GM21381 (cell line): ENCODE measurements at regions not wholly inside any gene's neighbourhood (a gene's known extent, or its start where the extent isn't known, plus 50 kb on each side); places are given as distances from the start of the nearest gene placed in this dataset.

ENCODE experiments used
- ATAC-seq: cut with Tn5 transposase; IDR thresholded peaks from one replicate; pipeline ENCODE4 v1.9.1; 2021; ENCODE audit warnings: mild to moderate bottlenecking, moderate library complexity; ENCODE audit not compliant: unreplicated experiment

- ATAC-seq, result no peak
These were observed 415.1 kb upstream of the NEGR1 start for GRCh38 chr1:72697410-72697809.

DNA sequence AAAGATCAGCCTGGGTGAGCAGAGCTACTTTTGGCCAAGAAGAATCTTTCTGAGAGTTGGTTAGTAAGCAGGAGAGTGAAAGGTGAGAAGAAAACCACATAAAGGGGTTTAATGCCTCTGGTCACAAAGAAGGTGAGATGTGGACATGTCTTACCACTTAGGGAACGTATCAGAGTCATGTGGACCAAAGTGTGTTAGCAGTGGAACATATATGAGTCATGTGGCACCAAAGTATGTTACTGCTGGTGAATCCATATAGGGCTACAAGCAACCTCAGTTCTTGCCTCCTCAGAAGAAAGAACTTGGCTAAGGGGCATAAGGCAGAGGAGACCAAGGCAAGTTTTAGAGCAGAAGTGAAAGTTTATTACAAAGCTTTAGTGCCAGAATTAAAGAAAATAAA, 411.6 kb upstream of the NEGR1 start:
- no peak for ATAC-seq

DNA sequence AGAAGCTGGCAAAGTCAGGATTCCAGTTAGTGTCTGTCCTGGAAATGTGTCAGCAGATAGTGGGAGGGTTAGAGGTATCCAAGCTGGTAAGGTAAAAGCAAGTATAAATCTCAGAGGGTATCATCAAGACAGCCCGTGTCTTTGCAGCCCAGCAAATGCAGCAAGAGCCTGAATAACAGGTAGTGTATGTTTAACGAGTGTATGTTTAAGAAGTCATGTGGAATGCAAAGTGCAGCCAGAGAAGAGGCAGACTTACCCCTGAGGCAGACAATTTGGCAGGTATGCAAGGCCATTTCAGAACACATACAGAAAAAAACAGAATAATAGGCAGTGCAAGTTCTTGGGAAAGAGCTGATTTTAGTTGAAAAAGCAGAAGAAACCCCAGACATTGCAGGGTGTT, 411.0 kb upstream of the NEGR1 start:
- no peak for ATAC-seq

GRCh38 chr1:72690871-72691270, 408.5 kb upstream of the NEGR1 start:
- no peak for ATAC-seq

DNA sequence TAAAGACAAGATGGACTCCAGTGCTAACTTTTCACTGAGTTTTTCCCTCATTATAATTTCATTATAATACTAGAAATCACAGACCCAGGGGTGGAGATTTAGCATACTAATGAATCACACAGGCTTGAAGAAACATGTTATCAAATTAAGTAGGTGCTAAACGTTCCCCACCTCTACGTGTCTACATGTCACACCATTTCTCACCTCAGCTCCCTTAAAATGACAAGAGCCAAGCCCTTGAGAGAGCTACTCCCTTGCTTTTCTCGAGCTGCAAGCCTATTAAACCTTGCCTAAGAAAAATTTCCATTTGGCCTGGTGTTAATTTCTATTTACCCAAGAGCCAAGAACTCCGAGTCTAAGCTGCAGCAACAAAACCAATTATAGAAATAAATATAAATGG, 396.3 kb upstream of the NEGR1 start:
- ATAC-seq, result no peak

- ATAC-seq, result no peak
These were observed 388.6 kb upstream of the NEGR1 start for GRCh38 chr1:72670902-72671301.

DNA sequence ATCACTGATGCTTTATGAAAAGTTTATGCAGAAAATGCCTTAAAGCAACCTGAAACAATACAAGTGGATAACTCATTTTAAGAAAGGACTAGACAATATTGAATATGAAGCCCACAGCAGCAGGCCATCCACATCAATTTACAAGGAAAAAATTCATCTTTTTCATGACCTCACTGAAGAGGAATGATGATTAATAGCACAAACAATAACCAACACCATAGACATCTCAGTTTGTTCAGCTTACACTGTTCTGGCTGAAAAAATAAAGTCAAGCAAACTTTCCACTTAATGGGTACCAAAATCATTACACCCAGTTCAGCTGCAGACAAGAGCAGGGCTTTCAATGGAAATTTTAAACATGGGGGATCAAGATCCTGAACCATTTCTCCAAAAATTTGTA, 380.6 kb upstream of the NEGR1 start:
- ATAC-seq, result no peak

GRCh38 chr1:72650843-72651435, 368.6 kb upstream of the NEGR1 start:
- ATAC-seq, result no peak

GRCh38 chr1:72649991-72650390, 367.7 kb upstream of the NEGR1 start:
- no peak for ATAC-seq

DNA sequence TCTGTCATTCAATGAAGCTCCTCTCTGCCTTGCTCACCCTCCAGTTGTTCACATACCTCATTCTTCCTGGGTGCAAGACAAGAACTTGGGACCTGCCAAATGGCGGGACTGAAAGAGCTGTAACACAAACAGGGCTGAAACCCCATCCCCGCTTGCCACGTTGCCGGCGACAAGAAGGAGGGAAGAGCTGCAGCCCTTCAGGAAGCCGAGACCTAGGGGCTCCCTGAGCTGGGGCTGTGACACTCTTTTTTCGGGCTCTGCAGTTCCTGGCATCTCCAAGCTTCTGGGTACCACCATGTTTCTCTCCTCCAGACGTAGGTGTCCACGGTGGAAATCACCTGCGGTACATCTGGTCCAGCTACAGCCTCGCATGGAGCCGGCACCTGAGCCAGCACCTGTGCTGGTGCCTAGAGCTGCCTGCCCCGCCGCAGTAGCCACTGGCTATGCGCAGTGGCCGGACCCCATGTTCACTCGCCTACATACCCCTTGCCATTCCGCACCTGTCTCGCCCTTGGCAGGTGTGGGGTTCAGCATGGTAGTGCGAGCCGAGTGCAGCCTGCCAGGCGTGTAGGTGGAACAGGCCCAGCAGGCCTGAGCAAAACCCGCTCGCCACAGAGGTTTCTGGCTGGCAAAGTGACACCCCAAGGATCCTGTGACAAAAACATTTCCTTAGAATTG, 367.0 kb upstream of the NEGR1 start:
- ATAC-seq, result no peak

DNA sequence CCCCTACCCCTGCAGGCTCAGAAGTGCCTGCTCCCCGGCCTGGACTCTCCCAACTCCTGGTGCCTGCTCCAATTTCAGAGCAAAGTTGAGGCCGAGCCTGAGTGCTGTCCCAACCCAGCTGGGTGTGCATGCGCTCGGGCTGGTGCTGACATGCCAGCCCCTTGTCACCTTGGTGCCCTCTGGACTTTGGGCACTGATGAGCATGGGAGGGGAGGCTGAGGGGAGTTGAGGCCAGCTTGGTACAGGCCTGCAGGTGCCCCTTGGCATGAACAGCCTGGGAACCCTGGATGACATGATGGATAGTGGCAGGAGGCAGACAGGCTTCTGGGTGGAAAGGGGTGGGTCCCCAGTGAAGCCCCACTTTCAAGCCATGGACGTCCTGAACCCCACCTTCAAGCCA, 366.1 kb upstream of the NEGR1 start:
- no peak for ATAC-seq

DNA sequence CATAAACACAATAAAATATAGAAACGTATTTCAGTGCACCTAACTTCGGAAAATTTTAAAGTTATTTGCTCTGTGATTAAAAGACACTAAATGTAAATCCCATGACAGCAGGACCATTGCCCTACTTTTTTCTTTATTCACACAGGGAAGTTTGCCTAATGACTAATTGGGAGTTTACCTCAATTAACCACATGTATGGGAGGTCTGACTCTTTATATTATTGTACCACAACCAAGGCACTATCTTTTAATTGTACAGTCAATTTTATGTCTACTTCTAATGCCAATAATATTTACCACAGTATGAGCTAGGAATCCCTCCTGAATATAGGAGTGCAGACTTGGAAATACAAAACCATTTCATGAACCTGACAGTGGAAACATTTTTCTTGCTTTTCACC, 360.8 kb upstream of the NEGR1 start:
- ATAC-seq, result no peak

DNA sequence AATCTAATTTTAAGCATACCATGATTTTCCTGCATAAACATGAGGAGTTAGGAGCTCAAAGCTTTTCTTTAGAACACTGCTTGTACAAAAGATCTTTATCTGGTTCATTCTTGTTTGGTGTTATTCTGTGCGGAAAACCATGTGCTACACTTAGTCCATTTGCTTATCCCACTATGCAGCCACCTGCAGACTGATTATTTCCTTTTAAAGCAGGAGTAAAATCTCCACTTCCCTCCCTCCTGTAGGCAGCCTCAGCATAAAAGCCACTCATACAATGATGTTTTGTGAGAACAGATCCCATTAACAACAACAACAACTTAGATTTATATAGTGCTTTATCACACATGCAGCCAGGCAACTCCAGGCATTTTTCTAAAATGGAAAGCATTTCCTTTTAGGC, 355.3 kb upstream of the NEGR1 start:
- ATAC-seq, result no peak

GRCh38 chr1:72636631-72637030, 354.3 kb upstream of the NEGR1 start:
- ATAC-seq, result no peak

GRCh38 chr1:72635719-72636118, 353.4 kb upstream of the NEGR1 start:
- ATAC-seq, result no peak

DNA sequence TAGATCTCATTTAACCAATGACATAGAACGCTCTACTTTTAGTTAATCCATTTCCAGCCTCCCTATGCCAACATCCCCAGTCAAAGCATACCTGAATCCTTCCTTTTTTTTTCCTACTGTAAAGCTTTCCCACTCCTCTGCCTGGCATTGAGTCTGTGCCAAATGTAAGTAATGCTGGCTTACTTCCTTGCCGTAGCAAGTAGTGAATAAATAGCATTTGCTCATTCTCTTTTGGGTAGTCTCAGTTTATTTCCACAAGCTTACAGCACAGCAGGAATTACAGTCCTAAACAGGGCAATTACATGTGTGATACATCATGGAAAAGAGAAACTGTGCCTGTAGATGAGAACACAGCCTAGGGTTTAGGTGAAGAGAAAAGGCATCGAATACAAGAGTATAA, 352.6 kb upstream of the NEGR1 start:
- no peak for ATAC-seq

DNA sequence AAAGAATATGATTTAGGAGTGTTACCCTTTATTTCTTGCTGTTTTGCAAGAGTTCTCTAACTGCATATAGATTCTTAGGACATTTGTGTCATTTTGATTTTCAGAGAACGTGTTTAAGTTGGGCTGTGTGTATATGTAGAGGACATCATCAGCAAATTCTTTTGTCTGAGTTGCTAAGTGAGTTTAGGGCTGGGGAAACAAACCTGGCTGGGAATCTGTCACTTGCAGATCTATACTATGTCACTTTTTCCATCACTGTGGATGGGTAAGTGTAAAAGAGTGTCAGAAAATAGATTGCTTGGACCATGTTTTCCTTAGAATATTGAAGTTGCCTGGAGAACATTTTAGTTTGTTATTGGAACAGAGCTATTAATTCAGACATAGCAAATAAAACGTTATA, 349.1 kb upstream of the NEGR1 start:
- ATAC-seq, result no peak

DNA sequence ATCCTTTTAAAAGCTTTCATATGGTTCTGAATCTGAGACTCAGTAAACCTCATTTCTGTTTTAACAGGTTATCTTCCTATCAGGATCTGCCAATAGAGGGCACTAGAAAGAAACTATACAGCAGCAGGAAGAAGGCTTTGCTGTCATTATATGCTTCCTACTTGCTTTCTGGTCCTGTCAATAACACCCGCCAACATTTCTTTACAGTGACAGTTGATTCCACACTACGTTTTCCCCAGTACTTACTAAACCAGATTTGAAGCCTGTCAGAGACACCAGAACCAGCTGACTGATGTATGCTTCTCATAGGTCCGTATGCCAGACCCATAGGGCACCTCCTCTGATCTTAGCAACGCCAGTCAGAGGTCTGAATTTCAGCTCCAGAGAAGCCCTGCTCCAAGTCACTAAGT, 341.0 kb upstream of the NEGR1 start:
- ATAC-seq, result peak; percentile 71

- no peak for ATAC-seq
These were observed 338.1 kb upstream of the NEGR1 start for GRCh38 chr1:72620453-72620852.

DNA sequence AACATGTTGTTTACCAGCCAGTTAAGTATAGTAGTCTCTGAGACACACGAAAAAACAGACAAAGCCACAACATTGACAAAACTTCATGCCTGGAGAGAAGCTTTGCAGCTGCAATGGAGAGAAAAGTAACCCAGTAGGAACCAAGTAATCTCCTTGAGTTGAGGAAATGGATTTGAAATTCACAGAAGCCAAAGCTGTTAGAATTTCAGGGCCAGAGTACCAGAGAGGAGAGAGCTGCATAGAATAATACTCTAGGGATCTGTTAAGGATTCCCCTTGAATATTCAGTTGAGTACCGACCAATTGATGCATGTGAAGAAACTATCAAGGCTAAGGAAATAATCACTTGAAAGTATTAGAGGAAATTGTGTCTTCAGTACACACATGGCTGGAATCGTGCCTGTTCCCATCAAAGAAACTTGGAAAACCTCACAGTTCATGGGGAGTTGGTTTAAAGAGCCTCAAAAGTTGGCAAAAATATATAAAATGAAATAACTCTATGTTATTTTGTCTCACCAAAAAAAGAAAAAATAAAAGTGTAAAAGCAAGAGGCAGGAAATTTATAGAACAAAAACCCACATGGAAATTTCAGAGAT, 324.0 kb upstream of the NEGR1 start:
- no peak for ATAC-seq

DNA sequence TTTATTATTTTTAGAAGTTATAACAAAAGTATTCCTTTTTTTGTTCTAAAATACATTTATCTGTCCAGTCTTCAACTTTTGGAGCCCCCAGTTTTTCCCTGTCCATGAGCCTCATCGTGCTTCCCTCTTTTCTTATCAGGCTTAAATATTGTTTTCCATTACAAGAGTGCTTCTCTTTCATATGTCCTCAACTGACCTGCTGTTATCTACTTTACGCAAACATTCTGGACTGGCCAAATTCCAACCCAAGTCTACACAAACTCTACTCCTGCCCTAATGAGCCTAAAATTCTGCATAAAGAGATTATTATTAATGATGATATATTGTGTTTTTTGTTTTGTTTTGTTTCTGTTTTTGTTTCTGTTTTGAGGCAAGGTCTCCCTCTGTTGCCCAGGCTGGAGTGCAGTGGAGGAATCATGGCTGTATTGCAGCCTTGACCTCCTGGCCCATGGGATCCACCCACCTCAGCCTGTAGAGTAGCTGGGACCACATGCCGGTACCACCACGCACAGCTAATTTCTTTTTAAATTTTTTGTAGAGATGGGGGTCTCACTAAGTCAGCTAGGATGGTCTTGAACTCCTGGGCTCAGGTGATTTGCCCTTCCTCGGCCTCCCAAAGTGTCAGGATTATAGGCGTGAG, 318.8 kb upstream of the NEGR1 start:
- ATAC-seq, result no peak

DNA sequence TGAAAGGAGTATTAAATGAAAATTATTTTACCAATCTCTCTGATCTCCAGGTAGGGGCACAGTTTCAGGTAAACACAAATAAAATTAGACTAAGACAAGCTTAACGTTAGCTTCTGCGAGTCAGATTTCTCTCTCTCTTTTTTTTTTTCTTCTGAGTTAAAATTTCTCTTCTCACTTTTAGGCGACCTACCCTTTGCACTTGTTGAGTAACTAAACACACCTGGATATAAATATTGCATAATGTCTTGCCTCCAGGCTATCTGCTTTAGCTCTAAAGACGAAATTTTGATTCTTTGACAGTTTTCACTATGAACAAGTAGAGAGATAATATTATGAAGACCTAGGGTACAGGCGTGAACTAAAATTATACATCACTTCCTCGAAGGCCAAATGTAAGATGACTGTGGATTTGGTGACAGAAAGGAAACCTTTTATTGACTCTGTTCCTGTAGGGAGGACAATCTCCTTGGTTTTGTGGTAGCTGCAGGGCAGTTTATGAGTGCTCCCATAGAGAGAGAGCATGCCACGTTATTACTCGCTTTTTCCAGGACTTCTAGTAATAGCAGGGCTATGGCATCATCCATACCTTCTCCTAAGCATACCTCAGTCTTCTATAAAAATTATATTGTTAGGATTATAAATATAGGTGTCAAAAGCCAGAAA, 303.8 kb upstream of the NEGR1 start:
- ATAC-seq, result no peak
